ENCODE measurements at regions not wholly inside any gene's neighbourhood (a gene's known extent, or its start where the extent isn't known, plus 50 kb on each side); places are given as distances from the start of the nearest gene placed in this dataset.
A peak's percentile ranks its signal among the peaks of the same experiment; 100 is the strongest.

DNA sequence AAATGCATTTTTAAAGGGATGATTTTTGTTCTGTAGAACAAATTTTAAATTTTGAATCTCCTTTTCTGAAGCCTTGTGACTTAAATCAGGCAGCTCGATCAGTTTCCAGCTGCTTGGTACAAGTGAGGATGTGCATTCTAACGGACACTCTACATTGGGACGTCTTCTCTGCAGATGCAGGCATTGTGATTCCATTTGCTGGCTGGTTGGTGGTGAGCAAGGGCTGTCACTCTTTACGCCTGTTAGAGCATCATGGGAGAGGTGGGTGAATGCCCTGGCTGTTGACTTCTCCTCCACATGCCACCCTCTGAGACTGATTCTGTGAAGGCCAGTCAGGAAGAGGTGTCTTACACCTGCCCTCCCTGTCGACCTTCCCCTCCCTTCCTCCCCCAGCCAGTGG, 240.5 kb upstream of the RNF32 start:
- no peaks in the 10 kb centered on the region for H3K36me3 ChIP-seq
- H3K27me3 ChIP-seq = no peaks in the 10 kb centered on the region
- DNase-seq = no peak
- H3K27ac ChIP-seq = no peak overlapping the region
- ATAC-seq (ENCODE audit: low FRiP score in 2 of 2) = no peak
- H3K4me3 ChIP-seq = no peak overlapping the region
- TF ChIP-seq POLR2AphosphoS5 (IDR thresholded peaks at IDR 0.05) = no peak
- TF ChIP-seq, protein P1, sequence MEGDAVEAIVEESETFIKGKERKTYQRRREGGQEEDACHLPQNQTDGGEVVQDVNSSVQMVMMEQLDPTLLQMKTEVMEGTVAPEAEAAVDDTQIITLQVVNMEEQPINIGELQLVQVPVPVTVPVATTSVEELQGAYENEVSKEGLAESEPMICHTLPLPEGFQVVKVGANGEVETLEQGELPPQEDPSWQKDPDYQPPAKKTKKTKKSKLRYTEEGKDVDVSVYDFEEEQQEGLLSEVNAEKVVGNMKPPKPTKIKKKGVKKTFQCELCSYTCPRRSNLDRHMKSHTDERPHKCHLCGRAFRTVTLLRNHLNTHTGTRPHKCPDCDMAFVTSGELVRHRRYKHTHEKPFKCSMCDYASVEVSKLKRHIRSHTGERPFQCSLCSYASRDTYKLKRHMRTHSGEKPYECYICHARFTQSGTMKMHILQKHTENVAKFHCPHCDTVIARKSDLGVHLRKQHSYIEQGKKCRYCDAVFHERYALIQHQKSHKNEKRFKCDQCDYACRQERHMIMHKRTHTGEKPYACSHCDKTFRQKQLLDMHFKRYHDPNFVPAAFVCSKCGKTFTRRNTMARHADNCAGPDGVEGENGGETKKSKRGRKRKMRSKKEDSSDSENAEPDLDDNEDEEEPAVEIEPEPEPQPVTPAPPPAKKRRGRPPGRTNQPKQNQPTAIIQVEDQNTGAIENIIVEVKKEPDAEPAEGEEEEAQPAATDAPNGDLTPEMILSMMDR (IDR thresholded peaks at IDR 0.05) = no peak
- H3K4me1 ChIP-seq = no peaks in the 10 kb centered on the region
- no peaks in the 10 kb centered on the region for H3K9me3 ChIP-seq
- WGBS, 2 donors = 69 to 82% methylated on average over 4 to 5 of the region's 5 CpGs

GRCh38 chr7:156397249-156397648, 243.3 kb upstream of the RNF32 start:
- no peak for DNase-seq
- Histone ChIP-seq H3K27me3 (no peaks in the 10 kb centered on the region), H3K9me3 (no peaks in the 10 kb centered on the region), H3K4me1 (no peaks in the 10 kb centered on the region), H3K36me3 (no peaks in the 10 kb centered on the region), H3K27ac (no peak overlapping the region), H3K4me3 (no peak overlapping the region)
- 83 to 84% methylated on average over 19 of the region's 19 CpGs for WGBS, 2 donors
- ATAC-seq (ENCODE audit: low FRiP score in 2 of 2) = no peak
- TF ChIP-seq, protein P1 (IDR thresholded peaks at IDR 0.05) = no peak
- no peak for TF ChIP-seq POLR2AphosphoS5 (IDR thresholded peaks at IDR 0.05)
- TF ChIP-seq EP300 (IDR thresholded peaks at IDR 0.05) = no peak
- no peak for TF ChIP-seq POLR2A (IDR thresholded peaks at IDR 0.05)

DNA sequence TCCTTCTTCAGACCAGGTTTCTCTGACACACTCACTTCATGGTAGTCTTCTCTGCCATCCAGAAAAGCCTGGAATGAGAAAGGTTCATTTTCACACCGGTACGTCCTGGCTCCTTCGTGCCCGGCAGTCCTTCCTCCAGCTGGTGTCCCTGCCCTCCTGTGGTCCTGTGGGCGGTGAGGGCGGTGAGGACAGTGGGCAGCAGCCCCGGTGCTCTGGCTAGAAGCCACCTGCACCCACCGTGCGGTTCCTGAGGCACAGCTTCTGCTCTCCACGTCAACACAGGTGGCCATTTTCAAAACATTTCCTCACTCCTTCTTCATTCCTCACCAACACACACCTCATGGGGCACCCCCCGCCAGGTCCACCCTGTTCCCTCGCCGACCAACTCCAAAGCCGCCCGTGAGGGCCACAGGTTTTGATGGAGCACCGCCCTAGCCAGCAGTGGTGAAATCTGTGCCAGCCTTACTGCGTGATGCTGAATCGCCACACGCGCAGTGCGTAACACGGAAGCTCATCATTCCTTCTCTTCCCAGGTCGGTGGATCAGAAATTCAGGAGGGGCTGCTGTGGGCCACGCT, 251.4 kb upstream of the RNF32 start:
- TF ChIP-seq, protein P1 (IDR thresholded peaks at IDR 0.05) = no peak
- TF ChIP-seq POLR2A (IDR thresholded peaks at IDR 0.05) = no peak
- no peak for TF ChIP-seq EP300 (IDR thresholded peaks at IDR 0.05)
- TF ChIP-seq POLR2AphosphoS5 (IDR thresholded peaks at IDR 0.05) = no peak
- DNase-seq (peak in 1 of 2 donors; percentile 50), ATAC-seq (ENCODE audit: low FRiP score in 2 of 2) (peak in 1 of 2 donors; percentile 52)
- H3K27me3 ChIP-seq = no peaks in the 10 kb centered on the region
- no peaks in the 10 kb centered on the region for H3K9me3 ChIP-seq
- 91% methylated on average over 18 to 24 of the region's 24 CpGs for WGBS, 2 donors
- no peaks in the 10 kb centered on the region for H3K36me3 ChIP-seq
- H3K4me3 ChIP-seq = no peak overlapping the region
- no peaks in the 10 kb centered on the region for H3K4me1 ChIP-seq
- no peak overlapping the region for H3K27ac ChIP-seq

- H3K36me3 ChIP-seq = no peaks in the 10 kb centered on the region
- no peak overlapping the region for H3K27ac ChIP-seq
- DNase-seq = no peak
- H3K27me3 ChIP-seq = no peaks in the 10 kb centered on the region
- TF ChIP-seq, protein P1 (IDR thresholded peaks at IDR 0.05) = no peak
- no peak for TF ChIP-seq POLR2AphosphoS5 (IDR thresholded peaks at IDR 0.05)
- no peak for TF ChIP-seq EP300 (IDR thresholded peaks at IDR 0.05)
- no peak for TF ChIP-seq POLR2A (IDR thresholded peaks at IDR 0.05)
- no peaks in the 10 kb centered on the region for H3K4me1 ChIP-seq
- H3K9me3 ChIP-seq = no peaks in the 10 kb centered on the region
- ATAC-seq (ENCODE audit: low FRiP score in 2 of 2) = no peak
- no peak overlapping the region for H3K4me3 ChIP-seq
- 0 to 12% methylated on average over 2 to 6 of the region's 6 CpGs for WGBS, 2 donors
These were observed 254.5 kb upstream of the RNF32 start for GRCh38 chr7:156386097-156386496.

- DNase-seq = no peak
- H3K4me1 ChIP-seq = peaks cover 0 to 6% (median 0%) of the 10 kb centered on the region in 4 donors
- no peaks in the 10 kb centered on the region for H3K27me3 ChIP-seq
- no peaks in the 10 kb centered on the region for H3K9me3 ChIP-seq
- H3K4me3 ChIP-seq = no peak overlapping the region
- TF ChIP-seq POLR2AphosphoS5 (IDR thresholded peaks at IDR 0.05) (no peak), EP300 (IDR thresholded peaks at IDR 0.05) (no peak), POLR2A (IDR thresholded peaks at IDR 0.05) (no peak)
- TF ChIP-seq, protein P1 (IDR thresholded peaks at IDR 0.05) = no peak
- ATAC-seq (ENCODE audit: low FRiP score in 2 of 2) = no peak
- H3K27ac ChIP-seq = no peak overlapping the region
- WGBS, 2 donors = 91% methylated on average over 14 of the region's 14 CpGs
- H3K36me3 ChIP-seq = no peaks in the 10 kb centered on the region
These were observed 255.9 kb upstream of the RNF32 start for GRCh38 chr7:156384706-156385105.

Measured in upper lobe of left lung (tissue), 6 donors.